Hepatocyte (in vitro differentiated cells): ENCODE measurements at regions not wholly inside any gene's neighbourhood (a gene's known extent, or its start where the extent isn't known, plus 50 kb on each side); places are given as distances from the start of the nearest gene placed in this dataset.

Experiments
- EZH2phosphoT487 ChIP-seq: fragments of 200-600 bp; sonication (generic); IDR thresholded peaks from one replicate; pipeline ENCODE4 v1.6.1; 2018; ENCODE audit warnings: antibody characterized with exemption, mild to moderate bottlenecking, low read depth, moderate library complexity; ENCODE audit not compliant: unreplicated experiment, severe bottlenecking
- TF ChIP-seq, protein P1 (sequence below): fragments of 200-600 bp; sonication (generic); IDR thresholded peaks from 2 replicates; pipeline ENCODE4 v1.5.1; 2016; ENCODE audit warnings: antibody characterized with exemption, mild to moderate bottlenecking; ENCODE audit not compliant: poor library complexity

- TF ChIP-seq, protein P1, sequence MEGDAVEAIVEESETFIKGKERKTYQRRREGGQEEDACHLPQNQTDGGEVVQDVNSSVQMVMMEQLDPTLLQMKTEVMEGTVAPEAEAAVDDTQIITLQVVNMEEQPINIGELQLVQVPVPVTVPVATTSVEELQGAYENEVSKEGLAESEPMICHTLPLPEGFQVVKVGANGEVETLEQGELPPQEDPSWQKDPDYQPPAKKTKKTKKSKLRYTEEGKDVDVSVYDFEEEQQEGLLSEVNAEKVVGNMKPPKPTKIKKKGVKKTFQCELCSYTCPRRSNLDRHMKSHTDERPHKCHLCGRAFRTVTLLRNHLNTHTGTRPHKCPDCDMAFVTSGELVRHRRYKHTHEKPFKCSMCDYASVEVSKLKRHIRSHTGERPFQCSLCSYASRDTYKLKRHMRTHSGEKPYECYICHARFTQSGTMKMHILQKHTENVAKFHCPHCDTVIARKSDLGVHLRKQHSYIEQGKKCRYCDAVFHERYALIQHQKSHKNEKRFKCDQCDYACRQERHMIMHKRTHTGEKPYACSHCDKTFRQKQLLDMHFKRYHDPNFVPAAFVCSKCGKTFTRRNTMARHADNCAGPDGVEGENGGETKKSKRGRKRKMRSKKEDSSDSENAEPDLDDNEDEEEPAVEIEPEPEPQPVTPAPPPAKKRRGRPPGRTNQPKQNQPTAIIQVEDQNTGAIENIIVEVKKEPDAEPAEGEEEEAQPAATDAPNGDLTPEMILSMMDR, result no peak
- TF ChIP-seq EZH2phosphoT487, result no peak
Observed at GRCh38 chr3:22147161-22147560, 396.2 kb upstream of the ZNF385D start.
